Superior temporal gyrus (tissue), 1 donor: ENCODE measurements at regions not wholly inside any gene's neighbourhood (a gene's known extent, or its start where the extent isn't known, plus 50 kb on each side); places are given as distances from the start of the nearest gene placed in this dataset.
"Not testable (repeated sequence)": the region's sequence is repeated elsewhere in the genome, so short reads cannot be mapped to it uniquely, and the experiment has no call there.

Experiments used
- DNase-seq: peaks from one replicate; pipeline ENCODE4 v3.0.0-alpha.2; 2016; ENCODE audit errors: extremely low spot score

DNA sequence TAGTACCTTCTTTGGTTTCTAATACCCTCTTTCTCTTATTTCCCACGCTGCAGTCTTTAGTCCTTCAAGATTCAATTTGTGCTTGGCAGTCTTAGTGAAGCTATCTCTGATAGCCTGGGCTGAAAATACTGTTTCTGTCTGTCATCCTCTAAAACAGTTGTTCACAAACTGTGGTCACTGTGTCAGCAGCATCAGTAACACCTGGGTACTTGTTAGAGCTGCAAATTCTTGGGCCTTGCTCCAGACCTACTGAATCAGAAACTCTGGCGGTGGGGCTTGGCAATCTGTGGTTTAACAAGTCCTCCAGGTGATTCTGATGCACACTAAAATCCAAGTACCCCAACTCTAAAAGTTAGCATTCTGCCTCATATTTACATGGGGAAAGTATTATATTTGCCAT, 217.5 kb upstream of the SEL1L start:
- DNase-seq: no peak

DNA sequence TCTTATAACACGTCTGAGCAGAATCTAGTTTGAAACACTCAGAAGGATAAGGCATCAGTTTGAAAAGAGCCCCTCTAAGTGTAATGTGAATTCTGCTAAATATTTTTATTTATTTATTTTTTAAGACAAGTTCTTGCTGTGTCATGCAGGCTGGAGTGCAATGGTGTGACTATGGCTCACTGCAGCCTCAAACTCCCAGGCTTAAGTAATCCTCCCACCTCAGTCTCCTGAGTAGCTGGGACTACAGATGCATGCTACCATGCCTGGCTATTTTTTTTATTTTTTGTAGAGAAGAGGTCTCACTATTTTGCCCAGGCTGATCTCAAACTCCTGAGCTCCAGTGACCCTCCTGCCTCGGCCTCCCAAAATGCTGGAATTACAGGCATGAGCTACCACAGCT, 225.9 kb upstream of the SEL1L start:
- no peak for DNase-seq

DNA sequence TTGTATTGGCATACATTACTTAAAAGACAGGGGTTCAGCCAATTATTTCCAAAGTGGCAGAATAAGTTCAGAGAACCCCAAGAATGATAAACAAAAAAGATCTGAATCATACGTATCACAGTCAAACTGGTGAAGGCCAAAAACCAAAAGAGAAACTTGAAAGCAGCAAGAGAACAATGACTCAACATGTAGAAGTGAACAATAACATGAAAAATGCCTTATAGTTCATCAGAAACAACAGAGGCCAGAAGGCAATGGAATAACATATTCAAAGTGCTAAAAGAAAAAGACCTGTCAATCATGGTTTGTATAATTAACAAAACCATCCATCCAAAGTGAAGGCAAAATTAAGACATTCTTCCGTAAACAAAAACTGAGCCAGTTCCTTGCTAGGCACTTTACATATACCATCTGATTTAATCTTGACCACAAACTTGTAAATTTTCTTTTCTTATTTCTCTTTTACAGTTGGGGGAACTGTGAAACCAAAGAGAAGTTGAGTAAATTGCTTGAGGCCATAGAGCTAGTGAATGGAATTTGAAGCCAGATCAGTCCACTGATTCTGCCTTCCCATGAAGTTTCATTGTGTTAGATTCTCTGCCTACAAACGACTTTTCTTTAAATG, 232.1 kb upstream of the SEL1L start:
- no peak for DNase-seq

DNA sequence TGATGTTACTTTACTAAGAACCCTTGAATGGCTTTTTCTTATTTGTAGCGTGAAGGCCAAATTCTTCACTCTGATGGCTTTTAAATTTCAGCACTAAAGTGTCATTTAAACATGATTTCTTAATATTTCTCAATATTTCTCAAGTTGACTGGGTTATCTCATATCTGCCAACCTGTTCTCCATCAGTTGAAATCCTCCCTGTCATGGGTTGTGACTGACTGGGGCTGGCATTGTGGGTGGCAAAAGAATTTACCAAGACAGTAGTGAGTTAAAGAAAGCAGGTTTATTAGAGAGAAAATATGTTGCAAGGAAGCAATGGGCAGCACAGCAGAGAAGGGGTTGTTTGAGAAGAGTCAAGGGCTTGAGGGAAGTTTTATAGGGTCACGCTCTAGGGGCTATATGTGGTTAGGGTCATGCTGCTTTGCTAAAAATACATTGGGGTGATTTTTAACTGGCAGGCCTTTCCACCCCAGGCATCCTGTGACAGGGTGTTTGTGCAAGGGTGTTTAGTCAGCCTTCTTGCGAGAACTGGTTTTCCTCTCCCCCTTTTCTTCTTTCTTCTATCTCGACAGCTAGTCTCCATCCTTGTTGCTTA, 232.8 kb upstream of the SEL1L start:
- no peak for DNase-seq

DNA sequence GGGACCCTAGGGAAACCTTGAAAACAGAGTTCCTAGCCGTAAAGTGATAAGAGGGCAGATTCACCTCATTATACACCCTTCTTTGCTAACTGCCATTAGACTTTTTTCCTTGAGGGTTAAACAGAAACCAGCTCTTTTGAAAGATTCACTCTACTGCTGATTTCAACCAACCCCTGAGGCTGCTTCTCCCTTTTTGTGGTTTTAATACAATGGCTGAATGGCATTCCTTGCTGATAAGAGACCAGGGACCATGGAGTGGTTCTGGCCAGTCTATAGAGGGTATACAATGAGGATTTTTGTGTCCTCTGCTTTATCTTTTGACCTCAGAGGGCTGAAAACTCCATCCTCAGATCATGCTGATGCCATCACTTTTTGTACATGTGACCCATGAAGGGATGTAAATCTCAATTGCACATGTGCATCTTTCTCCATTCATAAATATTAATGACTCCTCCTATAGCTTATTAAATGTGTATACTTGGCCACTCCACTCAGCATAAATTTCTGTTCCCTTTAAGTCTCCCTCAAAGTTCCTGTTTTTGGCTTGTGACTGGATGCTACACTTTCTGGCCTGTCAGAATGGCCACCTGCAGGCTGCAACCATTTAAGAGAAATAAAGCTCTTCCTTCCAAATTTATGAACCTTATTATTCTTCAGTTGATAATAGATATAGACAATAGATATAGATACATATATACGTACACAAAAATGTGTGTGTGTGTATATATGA, 233.8 kb upstream of the SEL1L start:
- no peak for DNase-seq

DNA sequence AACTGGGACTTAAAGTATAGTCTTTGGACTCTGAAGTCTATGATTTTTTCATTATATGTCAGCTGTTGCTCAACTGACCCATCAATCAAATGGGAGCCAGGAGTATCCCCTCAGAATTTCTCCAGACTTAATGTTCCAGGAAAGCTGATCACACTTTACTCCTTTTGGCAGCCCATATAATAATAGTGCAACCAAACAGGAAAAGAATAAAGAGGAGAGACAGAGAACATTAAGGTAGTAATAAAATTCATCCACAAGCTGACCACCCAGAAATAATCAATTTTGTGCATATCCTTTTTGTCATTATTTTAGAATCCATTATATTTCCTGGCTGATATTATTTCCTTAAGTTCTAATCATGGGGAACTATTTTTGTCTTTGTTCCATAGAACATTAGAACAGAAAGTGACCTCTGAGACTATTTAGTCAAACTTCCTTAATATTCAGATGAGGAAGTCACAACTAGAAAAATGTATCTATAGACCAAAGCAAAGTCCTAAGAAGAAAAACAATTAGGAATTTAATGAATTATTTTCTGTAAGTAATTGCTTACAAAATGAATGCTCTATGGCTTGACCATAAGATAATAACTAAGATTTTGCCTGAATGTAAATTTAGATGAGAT, 238.1 kb upstream of the SEL1L start:
- no peak for DNase-seq

DNA sequence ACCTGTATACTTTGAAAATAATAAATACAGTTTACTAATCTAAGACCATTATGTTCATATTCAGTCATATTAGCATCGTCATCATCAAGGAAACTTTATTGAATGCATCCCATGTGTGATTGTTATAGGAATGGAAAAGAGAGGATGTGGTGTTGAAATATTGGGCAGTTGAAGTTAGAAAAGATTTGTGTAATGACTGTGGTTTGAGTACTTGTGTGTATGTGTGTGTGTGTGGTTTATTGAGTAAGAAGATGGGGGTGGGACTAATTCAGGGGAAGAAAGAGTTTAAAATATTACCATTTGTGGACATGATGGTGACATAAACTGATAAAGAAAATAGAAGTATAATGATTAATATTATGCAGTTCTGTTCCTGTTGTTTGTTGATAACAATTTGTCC, 238.7 kb upstream of the SEL1L start:
- DNase-seq: no peak

DNA sequence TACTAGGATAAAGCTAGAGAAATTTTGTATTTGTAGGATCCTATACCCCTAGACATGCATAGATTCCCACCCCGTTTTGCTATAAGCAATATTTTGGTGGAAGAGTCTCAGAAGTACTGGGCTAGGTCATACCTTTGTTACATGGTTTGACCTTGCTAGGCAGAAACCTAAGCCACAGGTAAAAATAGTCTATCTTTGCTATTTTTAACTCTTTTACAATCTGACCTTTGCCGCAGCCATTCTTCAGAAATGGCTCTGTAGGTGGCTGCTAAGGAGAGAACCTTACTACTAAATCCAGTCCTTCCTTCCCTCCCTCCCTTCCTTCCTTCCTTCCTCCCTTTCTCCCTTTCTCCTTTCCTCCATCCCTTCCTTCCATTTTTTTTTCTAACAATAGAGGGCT, 242.9 kb upstream of the SEL1L start:
- no peak for DNase-seq

DNA sequence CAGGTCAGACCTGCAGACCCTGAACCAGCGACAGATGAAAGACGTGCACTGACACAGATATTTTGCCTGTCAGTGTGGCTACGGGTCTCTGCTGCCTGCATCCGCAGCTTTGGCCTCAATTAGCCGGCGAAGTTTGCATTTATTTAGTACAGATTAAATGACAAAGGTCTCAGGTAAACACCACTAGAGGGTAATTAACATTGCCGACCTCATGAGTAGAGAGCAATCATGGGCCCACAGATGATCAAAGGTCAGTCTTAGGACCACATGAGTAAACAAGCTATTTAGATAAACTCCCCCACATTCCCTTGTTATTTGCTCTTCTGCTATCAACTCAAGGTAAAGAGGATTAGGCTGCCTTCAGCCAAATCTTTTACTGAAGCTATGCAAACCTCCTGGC, 248.1 kb upstream of the SEL1L start:
- DNase-seq: not testable (repeated sequence)

DNA sequence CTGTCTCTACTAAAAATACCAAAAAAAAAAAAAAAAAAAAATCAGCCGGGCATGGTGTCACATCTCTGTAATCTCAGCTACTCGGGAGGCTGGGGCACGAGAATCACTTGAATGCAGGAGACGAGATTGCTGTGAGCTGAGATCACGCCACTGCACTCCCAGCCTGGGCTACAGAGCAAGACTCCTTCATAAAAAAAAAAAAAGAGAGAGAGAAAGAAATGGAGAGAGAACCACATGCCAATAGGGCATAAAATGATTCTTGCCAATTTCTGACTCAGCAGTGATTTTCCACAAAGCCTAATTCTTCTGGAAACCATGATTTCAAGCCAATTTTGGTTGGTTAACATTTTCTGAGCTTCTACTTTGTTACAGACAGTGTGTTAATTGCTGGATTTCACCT, 250.4 kb upstream of the SEL1L start:
- peak; percentile 57 for DNase-seq

DNA sequence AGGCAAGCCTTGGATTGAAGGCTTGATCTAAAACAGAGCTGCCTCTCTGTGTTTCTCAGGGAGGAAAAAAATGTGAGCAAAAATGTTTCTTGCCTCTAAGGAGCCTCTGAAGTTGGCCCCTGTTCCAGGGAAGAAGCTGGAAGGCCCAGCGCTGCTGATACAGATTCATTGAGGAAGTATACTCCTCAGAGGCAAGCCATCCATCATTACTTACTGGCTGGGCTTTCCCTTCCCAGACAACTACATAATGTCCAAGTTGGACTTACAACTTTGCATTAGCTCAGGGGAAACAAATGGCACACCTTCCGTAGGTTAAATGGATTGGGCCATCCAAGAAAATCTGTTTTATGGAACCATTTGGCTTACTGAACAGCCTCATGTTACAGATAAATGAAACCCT, 263.7 kb upstream of the SEL1L start:
- no peak for DNase-seq

DNA sequence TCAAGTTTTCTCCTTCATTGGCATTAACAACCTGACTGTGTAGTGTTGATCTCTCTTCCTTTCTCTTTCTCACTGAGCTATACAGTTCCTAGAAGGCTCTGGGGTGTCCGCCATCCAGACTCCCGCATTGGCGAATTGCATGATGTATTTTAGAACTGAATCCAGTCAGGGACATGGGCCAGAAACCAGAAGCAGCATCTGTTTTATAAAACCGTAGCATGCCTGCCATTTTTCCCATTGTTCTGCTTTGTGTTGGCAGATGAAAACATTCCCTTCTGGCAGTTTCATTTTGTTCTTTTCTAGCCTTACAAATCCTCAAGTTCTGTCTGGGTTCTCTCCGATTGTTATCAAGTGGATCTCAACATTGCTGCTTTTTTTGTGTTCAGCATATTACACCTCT, 268.3 kb upstream of the SEL1L start:
- DNase-seq: peak; percentile 72

DNA sequence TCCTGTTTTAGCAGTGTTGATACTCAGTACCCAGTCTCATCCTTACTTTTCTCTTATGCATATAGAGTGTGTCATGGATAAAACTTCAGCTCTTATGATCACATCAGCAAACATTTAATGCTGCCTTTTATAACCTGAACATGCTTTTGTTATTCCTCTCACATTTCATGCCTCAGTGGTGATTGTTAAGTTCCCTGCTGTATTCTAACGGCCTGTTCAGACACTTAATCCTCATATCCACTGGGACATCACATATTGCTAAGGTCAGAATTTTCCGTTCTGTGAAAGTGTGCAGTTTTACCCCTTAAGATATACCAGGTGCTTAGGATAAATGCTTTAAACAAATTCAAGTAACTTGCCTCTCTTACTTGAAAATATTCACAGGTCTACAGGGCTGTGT, 268.7 kb upstream of the SEL1L start:
- no peak for DNase-seq

DNA sequence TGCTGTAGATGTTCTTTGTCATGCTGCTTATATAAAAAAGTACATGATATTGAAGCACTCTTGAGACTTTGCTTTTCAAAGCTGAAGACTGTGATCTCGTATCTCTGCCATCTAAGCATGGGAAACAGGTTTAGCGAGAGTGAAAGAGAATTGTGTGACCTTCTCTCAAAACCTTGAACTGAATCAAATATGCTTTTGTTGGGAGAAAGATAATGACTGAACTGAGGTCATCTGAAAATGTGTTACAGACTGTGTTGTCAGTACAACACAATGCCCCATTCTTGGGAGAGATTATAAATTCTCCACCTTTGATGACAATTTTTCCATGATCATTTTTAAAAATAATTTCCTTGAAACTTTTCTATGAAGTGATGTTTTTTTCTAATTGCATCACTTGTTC, 272.1 kb upstream of the SEL1L start:
- no peak for DNase-seq

DNA sequence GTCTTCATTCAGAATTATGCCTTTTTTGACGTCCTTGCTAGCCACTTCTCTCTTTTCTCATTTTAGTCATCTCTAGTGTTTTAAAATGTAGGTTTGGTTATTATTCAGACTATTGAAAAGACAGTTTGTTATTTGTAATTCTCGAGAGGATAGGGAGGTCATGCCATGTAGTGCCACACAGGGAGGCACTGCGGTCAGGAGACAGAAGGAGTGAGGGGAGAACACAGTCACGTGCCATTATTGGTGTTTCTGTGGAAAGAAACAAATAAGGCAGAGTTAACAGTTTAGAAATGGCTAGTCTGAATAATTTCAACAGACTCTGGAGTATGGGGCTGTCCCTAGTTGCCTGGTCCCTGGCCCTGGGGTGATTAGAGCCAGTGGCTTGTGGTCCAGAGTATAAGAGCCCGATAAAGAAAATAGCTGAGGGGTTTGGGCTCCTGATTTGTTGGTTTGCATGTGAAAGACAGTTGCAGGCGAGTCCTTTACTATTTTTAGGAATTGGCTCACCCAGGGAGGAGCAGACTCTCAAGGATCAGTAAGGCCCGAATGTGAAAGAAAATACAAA, 278.1 kb upstream of the SEL1L start:
- no peak for DNase-seq

DNA sequence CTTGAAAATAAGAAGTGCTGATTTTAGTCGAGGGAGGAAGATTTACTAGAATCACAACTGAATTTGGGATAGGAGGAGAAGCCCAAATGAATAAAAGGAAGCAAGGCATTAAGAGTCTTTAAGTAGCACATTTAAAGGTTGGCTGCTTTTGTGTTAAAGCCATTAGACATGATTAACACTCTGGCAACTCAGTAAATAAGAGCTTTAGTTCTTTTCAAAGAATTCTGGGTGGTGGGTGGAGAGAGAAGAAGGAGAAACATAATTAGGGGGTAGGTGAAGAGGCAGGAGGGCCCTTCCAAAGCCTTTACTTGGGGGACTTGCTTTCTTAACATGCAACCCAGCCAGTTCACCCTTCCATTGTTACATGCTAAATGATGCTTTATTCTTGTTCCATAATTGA, 284.6 kb upstream of the SEL1L start:
- no peak for DNase-seq

DNA sequence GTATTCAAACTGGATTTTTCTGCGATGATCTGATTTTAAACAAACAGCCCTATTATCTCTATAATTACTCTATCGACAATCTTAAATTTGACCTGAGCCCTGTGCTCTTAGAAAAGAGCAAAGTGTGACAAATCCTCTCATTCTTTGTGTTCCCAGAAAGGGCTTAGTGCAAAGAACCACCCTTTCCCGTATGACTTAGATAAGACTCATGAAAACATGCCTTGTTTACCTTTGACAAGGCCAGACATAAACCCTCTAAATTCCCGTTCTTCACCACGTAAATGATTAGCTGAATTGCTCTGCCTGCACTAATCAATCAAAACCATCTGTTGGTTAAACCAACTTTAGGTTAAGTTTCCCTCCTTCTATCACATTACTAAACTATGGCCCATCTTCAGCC, 285.7 kb upstream of the SEL1L start:
- no peak for DNase-seq

DNA sequence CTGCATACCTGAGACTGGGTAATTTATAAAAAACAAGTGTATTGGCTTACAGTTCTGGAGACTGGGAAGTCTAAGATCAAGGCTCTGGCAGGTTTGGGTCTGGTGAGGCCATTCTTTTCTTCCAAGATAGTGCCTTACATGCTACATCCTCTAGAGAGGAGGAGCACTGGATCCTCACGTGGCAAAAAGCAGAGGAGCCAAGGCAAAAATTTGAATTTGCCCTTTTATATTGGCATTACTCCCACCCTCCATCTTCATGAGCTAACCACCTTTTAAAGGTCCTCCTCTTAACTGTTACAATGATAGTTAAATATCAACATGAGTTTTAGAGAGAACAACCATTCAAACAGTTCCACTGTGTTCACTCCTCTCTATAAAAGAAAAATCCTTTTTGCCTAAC, 286.3 kb upstream of the SEL1L start:
- DNase-seq: no peak

DNA sequence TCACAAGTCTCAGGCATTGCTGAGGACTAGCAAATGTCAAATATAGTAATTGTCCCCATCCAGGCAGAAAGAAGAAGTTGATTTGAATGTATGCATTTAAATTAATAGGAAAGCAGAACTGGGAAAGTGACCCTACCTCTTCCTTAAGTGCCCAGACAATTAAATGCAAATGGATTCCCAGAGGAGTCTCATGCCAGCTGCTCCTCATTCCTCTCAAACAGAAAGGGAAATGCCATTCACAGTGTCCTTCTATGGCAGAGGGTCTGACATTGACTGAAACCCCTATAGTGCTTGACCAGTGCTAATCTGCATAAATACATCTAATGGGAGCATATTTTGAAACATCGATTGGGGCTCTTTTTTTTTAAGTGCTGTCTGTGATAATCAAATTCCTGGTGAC, 292.4 kb upstream of the SEL1L start:
- DNase-seq: no peak

DNA sequence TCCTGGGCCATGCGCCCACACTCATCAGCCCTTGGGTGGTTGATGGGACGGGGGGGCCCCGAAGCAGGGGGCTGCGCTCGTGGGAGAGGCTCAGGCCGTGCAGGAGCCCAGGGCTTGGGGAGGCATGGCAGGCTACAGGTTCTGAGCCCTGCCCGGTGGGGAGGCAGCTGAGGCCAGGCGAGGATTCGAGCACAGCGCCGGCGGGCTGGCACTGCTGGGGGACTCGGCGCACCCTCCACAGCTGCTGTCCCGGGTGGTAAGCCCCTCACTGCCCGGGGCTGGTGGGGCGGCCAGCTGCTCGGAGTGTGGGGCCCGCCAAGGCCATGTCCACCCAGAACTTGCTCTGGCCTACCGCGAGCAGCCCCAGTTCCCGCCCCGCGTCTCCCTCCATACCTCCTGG, 295.8 kb upstream of the SEL1L start:
- no peak for DNase-seq

DNA sequence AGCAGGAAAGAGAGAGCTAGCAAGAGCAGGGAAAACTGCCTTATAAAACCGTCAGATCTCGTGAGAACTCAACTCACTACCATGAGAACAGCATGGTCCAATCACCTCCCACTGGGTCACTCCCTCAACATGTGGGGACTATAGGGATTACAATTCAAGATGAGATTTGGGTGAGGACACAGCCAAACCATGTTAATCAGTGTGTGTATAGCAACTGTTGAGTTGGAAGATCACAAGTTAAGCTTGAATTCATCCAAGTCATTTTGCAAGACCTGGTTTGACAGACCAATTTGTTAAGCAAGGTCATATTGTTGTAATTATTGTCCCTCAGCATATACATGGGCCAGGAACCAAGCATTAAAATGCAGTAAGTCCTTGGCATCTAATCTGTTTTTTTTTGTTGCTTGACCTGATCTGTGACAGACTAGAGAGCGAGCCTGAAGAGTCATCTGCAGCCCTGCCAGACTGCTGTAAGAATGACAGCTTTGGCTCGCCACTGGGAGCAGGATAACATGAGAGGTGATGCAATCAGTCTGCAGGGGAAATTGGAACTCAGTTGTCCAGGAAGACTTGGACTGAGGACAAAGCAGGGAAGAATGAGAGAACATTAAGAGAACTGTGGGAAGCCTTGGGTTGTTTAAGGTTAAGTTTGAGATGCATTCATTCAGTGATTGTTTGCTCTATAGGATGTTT, 297.6 kb upstream of the SEL1L start:
- no peak for DNase-seq

DNA sequence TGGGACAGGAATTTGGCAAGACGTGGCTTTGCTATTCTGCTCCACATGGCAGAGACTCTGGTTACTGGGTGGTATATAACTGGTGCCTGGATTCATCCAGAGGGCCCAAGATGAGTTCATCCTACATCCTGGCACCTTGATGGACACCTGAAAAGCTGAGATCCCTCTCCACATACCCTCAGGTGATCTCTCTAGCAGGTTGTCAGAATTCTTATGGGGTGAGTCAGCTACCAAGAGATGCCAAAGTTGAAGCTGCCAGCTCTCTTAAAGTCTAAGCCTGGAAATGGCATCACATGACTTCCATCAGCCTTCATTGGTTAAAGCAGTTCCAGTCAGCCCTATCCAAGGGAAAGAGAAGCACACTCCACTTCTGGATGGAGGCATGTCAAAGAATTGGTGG, 300.7 kb upstream of the SEL1L start:
- DNase-seq: no peak
